Fibroblast of the aortic adventitia (primary cell): ENCODE measurements at regions not wholly inside any gene's neighbourhood (a gene's known extent, or its start where the extent isn't known, plus 50 kb on each side); places are given as distances from the start of the nearest gene placed in this dataset.

Source experiments
- DNase-seq: peaks from one replicate; pipeline ENCODE4 v3.0.0-alpha.2; 2010; ENCODE audit warnings: low read depth
- H3K4me3 ChIP-seq: 2 replicates; pipeline ENCODE4 v1.5.1; 2011; ENCODE audit warnings: low read depth, mild to moderate bottlenecking, control low read depth, low read length, moderate library complexity
- TF ChIP-seq, protein P1 (sequence below): IDR thresholded peaks from 2 replicates; pipeline ENCODE4 v1.5.1; 2011; ENCODE audit warnings: mild to moderate bottlenecking, low read length, control low read depth, inconsistent platforms; ENCODE audit not compliant: insufficient read depth

DNA sequence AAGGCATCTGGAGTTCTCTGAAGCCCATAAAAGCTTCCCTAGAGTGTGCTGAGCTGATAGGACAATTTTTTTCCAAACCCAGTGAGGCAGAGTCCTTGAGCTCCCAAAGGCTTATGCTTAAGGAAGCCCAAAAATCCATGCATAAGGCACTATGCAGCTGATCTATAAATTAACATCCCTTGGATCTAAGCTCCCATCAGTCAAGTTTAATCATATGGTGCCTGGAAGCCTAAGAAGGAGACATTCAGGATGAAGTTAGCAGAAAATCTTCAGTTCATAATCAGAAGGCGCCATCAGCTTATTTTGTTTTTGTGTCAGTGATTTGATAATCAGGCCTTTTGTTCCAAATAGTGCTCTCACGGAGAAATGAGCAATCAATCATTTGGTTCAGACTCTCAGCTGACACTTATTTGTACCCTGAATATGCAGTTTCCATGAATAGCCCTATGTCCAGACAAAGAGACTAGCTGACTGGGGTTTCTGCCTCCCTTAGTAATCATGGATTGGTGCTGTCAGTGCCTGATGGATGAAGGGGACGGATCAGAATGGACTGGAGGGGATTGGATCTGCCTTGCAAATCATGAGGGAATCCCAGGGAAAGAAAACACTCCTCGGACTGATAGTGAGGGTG is 464.8 kb upstream of the RGPD4 start:
- TF ChIP-seq, protein P1, sequence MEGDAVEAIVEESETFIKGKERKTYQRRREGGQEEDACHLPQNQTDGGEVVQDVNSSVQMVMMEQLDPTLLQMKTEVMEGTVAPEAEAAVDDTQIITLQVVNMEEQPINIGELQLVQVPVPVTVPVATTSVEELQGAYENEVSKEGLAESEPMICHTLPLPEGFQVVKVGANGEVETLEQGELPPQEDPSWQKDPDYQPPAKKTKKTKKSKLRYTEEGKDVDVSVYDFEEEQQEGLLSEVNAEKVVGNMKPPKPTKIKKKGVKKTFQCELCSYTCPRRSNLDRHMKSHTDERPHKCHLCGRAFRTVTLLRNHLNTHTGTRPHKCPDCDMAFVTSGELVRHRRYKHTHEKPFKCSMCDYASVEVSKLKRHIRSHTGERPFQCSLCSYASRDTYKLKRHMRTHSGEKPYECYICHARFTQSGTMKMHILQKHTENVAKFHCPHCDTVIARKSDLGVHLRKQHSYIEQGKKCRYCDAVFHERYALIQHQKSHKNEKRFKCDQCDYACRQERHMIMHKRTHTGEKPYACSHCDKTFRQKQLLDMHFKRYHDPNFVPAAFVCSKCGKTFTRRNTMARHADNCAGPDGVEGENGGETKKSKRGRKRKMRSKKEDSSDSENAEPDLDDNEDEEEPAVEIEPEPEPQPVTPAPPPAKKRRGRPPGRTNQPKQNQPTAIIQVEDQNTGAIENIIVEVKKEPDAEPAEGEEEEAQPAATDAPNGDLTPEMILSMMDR = no peak
- DNase-seq = no peak
- no peak overlapping the region for H3K4me3 ChIP-seq

DNA sequence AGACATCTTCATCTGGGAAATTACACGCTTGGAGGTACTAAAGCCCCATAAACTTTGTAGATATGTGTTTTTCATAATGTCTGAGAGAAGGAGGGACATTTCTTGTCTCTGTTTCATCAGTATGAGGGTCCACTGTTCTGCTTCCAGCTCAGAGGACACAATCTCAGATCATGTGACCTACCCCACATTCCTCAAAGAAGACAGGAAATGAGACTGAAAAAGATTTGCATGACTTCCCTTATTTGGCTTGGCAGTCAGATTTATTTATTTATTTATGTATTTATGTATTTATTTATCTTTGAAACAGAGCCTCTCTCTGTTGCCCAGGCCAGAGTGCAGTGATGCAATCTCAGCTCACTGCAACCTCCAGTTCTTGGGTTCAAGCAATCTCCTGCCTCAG is 463.7 kb upstream of the RGPD4 start:
- no peak for DNase-seq

DNA sequence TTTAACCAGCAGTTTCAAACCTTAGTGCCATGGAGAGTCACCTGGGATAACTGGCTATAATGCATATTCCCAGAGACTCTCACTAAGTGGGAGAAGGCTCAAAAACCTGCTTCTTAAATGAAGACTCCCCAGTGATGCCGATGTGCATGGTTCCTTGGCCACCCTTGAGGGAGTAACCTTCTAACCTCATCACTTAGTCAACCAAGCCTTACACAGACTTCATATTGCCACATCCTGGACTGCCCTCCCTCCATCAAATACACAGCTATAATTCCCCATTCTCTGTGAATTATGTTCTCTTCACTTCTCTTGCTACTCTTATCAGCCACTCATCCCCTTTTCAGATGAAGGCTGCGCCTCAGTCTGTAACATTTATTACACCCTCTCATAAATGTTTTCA is 462.9 kb upstream of the RGPD4 start:
- H3K4me3 ChIP-seq = no peak overlapping the region
- TF ChIP-seq, protein P1 = no peak
- no peak for DNase-seq

More for the DNA sequence above, 463.7 kb upstream of the RGPD4 start:
- TF ChIP-seq, protein P1 = no peak
- H3K4me3 ChIP-seq = no peak overlapping the region

DNA sequence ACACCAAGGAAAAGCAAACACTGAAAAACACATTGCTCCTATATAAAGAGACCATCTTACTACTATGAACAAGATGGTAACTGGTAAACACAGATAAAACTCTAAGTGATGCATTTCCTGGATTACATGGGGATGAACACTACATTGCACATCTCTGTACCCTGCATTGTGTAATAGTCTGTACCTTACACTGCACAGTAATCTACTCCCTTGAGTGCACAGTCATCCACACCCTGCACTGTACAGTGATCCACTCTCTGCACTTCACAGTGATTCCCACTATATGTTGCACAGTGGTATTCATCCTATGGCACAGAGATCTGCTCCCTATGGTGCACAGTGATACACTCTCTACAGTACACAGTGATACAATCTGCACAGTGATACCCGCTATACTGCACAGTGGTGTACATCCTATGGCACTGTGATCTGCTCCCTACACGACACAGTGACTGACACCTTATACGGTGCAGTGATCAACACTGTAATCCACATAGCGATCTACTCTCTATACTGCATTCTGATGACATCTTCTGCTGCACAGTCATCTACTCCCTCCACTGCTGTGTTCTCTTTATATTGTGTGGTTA is 462.2 kb upstream of the RGPD4 start:
- H3K4me3 ChIP-seq = no peak overlapping the region
- TF ChIP-seq, protein P1 = no peak
- DNase-seq = no peak

DNA sequence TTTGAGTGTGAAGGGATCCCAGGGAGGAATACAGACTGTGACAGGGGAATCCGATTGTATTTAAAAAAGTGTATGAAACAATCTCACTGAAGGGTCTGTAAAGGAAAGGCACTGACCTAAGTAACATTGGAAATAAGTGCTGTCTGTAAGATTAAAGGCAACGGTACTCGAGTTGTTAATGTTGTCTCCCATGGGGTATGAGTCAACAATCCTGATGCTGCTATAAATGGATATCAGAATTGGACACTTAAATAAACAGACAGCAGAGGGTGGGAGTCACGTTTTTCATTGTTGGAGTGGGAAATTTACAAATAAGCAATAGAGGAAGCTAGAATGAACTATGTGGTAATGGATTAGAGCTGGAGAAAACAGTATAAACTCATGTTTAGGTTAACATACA is 452.4 kb upstream of the RGPD4 start:
- TF ChIP-seq, protein P1 = no peak
- DNase-seq = no peak
- H3K4me3 ChIP-seq = no peak overlapping the region

DNA sequence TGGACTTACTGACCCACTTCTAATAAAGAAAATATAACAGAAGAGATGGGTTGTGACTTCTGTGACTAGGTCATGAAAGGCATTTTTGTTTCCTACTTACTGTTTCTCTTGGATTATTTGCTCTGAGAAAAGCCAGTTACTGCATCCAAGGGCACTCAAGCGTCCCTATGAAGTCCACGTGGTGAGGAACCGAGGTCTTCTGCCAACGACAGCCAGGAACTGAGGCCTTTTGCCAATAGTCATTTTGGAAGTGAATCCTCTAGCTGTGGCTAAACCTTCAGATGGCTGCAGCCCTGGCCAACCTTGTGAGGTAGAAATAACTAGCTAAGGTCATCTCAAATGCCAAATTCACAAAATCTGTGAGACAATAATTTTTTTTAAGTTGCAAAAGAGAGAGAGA is 449.8 kb upstream of the RGPD4 start:
- H3K4me3 ChIP-seq = no peak overlapping the region
- TF ChIP-seq, protein P1 = no peak
- DNase-seq = no peak

DNA sequence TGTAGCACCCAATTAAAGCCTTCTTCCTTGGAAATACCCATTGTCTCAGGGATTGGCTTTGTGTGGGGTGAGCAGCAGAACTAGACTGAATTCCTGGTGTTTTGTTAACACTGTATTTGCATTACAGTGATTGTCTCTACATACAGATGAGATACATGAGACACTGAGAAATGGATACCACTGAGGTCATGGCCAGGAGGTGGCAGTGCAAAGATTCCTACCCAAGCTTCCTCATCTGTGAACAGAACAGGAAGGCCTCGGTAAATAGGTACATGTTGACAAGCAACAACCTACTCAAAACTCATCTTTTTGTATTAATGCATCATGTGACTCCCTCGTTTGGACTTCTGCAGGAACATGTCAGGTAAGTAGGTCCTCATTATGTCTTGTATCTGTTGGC is 445.8 kb upstream of the RGPD4 start:
- no peak overlapping the region for H3K4me3 ChIP-seq
- TF ChIP-seq, protein P1 = no peak
- DNase-seq = no peak
